Mesenteric fat pad (tissue), 1 donor: ENCODE measurements at regions not wholly inside any gene's neighbourhood (a gene's known extent, or its start where the extent isn't known, plus 50 kb on each side); places are given as distances from the start of the nearest gene placed in this dataset.
"Not testable (repeated sequence)": the region's sequence is repeated elsewhere in the genome, so short reads cannot be mapped to it uniquely, and the experiment has no call there.

Source experiments
- DNase-seq: peaks from one replicate; pipeline ENCODE4 v3.0.0-alpha.2; 2020; ENCODE audit warnings: low spot score
- donor health status: DM: yes; HTN: yes; CAD: no.

DNA sequence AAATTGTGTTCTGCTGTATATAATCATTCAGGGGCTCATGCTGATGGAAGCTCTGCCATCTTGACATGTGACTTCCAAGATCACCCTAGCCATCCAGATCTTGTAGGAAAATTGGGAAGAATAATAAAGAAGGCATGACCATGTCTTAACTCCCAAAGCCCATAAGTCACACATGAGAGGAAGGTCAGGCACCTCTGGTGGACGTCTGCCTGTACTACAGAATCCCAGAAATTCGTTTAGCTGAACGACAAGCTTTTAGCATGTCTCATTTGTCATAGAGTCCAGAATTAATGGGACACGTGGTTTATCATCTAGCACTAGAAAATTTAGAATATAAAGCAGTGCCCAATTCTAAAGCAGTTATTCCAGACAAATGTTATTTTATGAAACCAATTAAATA, 212.7 kb downstream of the CENPC start:
- no peak for DNase-seq

DNA sequence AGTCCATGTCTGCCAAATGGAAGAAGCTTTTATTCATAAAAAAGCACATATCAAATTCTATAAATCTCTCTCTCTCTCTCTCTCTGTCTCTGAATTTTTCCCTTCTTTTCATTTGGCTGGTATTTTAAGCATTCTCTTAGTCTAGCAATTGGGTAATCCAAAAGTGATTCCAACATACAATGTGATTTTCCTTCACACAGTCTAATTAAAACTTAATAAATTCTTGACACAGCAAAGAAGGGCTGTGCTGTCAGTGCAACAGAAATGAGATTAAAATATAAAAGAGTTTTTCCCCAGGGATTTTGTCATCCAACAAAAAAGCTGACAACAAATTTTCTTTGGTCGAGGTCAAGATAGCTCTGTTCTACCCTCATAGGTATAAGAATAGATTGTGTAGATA, 216.9 kb downstream of the CENPC start:
- DNase-seq, result no peak

DNA sequence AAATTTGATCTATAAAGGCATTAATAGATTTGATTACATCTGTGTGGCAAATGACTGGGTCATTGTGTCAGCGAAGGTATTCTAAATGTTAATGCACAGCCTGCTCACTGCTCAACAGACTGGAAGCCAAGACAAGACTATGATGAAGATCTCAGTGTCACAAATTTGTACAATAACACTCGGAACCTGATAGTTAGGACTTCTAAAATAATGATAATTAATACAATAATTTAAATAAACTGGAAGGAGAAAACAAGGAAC, 217.4 kb downstream of the CENPC start:
- no peak for DNase-seq

- DNase-seq, result no peak
Observed at GRCh38 chr4:67327245-67328017, 217.9 kb downstream of the CENPC start.

GRCh38 chr4:67325791-67326190, 219.5 kb downstream of the CENPC start:
- no peak for DNase-seq

GRCh38 chr4:67320645-67321044, 224.7 kb downstream of the CENPC start:
- DNase-seq, result no peak

DNA sequence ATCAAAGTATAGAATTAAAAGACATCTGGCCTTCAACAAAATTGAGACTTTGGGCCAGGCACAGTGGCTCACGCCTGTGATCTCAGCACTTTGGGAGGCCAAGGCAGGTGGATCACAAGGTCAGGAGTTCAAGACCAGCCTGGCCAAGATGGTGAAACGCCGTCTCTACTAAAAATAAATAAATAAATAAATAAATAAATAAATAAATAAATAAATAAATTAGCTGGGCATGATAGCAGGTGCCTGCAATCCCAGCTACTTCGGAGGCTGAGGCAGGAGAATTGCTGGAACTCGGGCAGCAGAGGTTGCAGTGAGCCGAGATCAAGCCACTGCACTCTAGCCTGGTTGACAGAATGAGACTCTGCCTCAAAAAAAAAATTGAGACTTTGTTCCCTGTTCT, 225.7 kb downstream of the CENPC start:
- not testable (repeated sequence) for DNase-seq

GRCh38 chr4:67300497-67301185, 244.7 kb downstream of the CENPC start:
- DNase-seq, result not testable (repeated sequence)

GRCh38 chr4:67292636-67293035, 252.7 kb downstream of the CENPC start:
- no peak for DNase-seq

DNA sequence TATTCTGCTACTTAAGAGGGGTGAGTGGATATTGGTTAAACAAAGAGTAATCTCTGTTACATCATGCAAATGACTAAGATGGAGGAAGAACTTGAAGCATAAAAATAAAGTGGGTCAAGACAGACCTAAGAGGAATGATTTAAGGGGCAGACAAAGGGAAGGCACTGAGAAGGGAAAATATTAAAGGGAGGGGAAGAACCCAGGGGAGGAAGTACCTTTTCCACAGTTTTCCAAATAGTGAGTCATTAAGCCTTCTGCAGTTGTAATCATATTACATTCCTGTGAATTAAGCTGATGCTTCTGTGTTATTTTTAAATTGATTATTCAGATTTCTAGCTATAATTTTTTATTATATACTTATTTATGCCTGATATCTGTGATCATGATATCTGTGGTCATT, 253.3 kb downstream of the CENPC start:
- no peak for DNase-seq

DNA sequence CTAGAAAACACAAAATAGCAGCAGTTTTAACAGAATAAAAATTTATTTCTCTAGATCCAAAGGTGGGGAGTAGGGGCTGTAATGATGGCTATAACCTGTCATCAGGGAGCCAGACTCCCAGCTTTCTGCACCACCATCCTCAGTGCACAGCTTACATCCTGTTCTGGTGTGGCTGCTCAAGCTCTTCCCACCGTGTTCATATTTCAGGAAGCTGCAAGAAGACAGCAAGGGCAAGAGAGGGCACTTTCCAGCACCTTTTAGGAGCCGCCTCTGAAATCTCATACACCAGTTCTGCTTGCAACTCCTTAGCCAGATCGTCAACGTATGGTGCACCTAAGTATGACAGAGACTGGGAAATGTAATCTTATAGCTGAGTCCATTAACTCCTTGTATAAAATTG, 253.7 kb downstream of the CENPC start:
- no peak for DNase-seq

DNA sequence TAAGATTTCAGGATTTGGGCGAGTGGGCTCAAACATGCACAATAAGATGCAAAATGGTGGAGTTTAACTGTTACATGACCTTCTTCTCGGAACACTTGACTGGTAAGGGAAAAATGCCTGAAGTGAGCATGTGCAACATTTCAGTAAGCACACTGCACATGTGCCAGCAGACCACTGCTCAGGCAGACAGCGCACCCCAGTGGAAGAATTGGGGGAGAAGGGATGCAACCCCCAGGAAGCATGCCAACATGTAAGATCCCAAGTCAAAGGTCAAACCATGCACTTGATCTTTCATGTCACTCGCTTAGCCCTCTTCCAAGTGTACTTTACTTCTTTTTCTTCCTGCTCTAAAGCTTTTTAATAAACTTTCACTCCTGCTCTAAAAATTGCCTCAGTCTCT, 256.3 kb downstream of the CENPC start:
- DNase-seq, result no peak

GRCh38 chr4:67286724-67287123, 258.6 kb downstream of the CENPC start:
- no peak for DNase-seq

- no peak for DNase-seq
Observed at GRCh38 chr4:67282749-67283148, 262.6 kb downstream of the CENPC start.

DNA sequence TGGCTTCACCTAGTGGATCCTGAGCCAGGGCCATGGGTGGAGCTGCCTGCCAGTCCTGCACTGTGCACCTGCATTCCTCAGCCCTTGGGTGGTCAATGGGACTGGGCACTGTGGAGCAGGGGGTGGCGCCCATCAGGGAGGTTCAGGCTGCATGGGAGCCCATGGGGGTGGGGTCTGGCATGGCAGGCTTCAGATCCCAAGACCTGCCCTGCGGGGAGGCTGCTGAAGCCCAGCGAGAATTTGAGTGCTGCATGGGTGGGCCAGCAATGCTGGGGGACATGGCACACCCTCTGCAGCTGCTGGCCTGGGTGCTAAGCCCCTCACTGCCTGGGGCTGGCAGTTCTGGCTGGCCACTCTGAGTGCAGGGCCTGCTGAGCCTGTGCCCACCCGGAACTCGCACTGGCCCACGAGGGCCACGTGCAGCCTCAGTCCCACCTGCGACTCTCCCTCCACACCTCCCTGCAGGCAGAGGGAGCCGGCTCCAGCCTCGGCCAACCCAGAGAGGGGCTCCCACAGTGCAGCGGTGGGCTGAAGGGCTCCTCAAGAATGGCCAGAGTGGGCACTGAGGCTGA, 270.0 kb downstream of the CENPC start:
- DNase-seq, result no peak

- DNase-seq, result not testable (repeated sequence)
Observed at GRCh38 chr4:67274671-67275070, 270.6 kb downstream of the CENPC start.

DNA sequence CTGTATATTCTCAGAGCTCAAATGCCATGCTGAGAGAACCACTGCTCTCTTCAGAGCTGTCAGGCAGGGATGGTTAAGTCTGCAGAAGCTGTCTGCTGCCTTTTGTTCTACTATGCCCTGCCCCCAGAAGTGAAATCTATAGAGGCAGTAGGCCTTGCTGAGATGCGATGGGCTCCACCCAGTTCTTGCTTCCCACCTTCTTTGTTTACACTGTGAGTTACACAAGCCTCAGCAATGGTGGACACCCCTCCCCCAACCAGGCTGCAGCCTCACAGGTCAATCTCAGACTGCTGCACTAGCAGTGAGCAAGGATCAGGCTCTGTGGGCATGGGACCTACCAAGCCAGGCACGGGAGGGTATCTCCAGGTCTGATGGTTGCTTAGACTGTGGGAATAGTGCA, 271.6 kb downstream of the CENPC start:
- DNase-seq, result no peak

GRCh38 chr4:67261971-67262370, 283.3 kb downstream of the CENPC start:
- DNase-seq, result no peak

DNA sequence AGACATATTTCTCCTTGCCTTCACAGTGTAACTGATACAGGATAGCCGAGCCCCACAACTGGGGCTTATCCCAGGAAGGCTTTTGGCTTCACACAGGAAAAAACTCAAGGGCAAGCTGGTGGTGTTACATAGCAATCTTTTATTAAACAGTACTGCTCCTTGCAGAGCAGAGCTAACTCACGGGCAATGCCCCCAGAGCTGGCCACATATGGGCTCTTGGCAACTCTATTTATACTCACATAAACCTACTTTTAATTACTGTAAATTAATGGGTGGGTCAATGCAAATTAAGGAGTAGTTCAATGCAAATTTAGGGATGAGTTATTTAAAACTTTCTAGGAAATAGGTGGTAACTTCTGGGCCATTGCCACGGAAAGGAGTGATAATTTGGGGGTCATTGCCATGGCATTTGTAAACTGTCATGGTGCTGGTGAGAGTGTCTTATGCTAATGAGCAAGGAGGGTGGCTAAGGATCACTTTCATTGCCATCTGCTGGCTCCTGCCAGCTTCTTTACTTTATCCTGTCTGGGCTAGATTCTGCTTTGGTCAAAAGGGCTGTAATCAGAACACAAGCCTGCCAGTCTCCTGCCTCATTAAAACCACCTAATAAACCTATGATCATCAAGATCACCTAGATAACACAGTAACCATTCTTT, 288.8 kb downstream of the CENPC start:
- DNase-seq, result no peak

GRCh38 chr4:67250131-67250896, 295.0 kb downstream of the CENPC start:
- DNase-seq, result no peak

- DNase-seq, result no peak
Observed at GRCh38 chr4:67236788-67237187, 308.5 kb downstream of the CENPC start.

DNA sequence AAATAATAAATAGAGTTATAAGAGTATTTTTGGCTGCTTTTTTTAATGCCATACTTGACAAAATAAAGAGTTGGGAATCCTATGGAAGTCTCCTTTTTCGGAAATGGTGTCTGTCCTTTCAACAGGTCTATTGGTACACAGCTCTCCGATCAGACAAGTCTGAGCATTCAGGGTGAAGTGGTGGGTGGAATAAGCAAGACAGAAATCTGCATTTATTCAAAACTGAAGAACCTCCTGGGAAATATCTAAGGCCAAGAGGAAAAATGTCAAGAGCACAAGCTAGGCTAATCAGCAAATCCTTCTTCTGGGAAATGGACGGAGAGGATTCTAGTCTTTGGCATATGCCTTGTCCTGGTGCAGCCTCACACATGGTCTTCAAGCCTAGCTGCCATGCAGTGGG, 309.0 kb downstream of the CENPC start:
- no peak for DNase-seq
